Loucy (cell line): ENCODE measurements at regions not wholly inside any gene's neighbourhood (a gene's known extent, or its start where the extent isn't known, plus 50 kb on each side); places are given as distances from the start of the nearest gene placed in this dataset.

Experiments
- H2AFZ ChIP-seq: fragments of 200-600 bp; sonication (generic); 2 replicates; pipeline ENCODE4 v1.6.0; 2016; ENCODE audit warnings: antibody characterized with exemption, mild to moderate bottlenecking, low read length, moderate library complexity
- H3F3A ChIP-seq: fragments of 200-600 bp; 2 replicates; pipeline ENCODE4 v1.6.0; 2016; ENCODE audit warnings: antibody characterized with exemption, low read depth, mild to moderate bottlenecking
- H3K27me3 ChIP-seq: fragments of 200-600 bp; sonication (generic); 2 replicates; pipeline ENCODE4 v1.6.1; 2014; ENCODE audit warnings: low read length, mild to moderate bottlenecking; ENCODE audit not compliant: insufficient read depth, poor library complexity, severe bottlenecking
- H3K36me3 ChIP-seq: fragments of 200-600 bp; sonication (generic); 2 replicates; pipeline ENCODE4 v1.6.1; 2016; ENCODE audit warnings: low read length; ENCODE audit not compliant: insufficient read depth
- H3K4me1 ChIP-seq: fragments of 200-600 bp; sonication (generic); 2 replicates; pipeline ENCODE4 v1.5.1; 2014; ENCODE audit warnings: low read length, mild to moderate bottlenecking; ENCODE audit not compliant: insufficient read depth, poor library complexity, severe bottlenecking
- H3K4me2 ChIP-seq: fragments of 200-600 bp; sonication (generic); 2 replicates; pipeline ENCODE4 v1.6.0; 2014; ENCODE audit warnings: antibody characterized with exemption, low read length, low read depth, mild to moderate bottlenecking; ENCODE audit not compliant: poor library complexity, severe bottlenecking
- H3K4me3 ChIP-seq: fragments of 200-600 bp; sonication (generic); 2 replicates; pipeline ENCODE4 v1.5.1; 2014; ENCODE audit warnings: low read length, mild to moderate bottlenecking, mixed read lengths; ENCODE audit not compliant: poor library complexity, severe bottlenecking
- H3K79me2 ChIP-seq: fragments of 200-600 bp; sonication (generic); 2 replicates; pipeline ENCODE4 v1.6.1; 2014; ENCODE audit warnings: low read length; ENCODE audit not compliant: insufficient read depth
- H3K9ac ChIP-seq: fragments of 200-600 bp; sonication (generic); 2 replicates; pipeline ENCODE4 v1.6.0; 2014; ENCODE audit warnings: mild to moderate bottlenecking, low read depth, low read length, moderate library complexity; ENCODE audit not compliant: poor library complexity, severe bottlenecking
- H3K9me2 ChIP-seq: fragments of 200-600 bp; sonication (generic); replicated peaks from 2 replicates; pipeline ENCODE4 v1.6.1; 2016; ENCODE audit warnings: low read depth, low read length, mixed read lengths
- H3K9me3 ChIP-seq: fragments of 200-600 bp; sonication (generic); 2 replicates; pipeline ENCODE4 v1.6.1; 2014; ENCODE audit warnings: mild to moderate bottlenecking, antibody characterized with exemption, low read length, low read depth; ENCODE audit not compliant: insufficient read depth
- H4K20me1 ChIP-seq: fragments of 200-600 bp; sonication (generic); 2 replicates; pipeline ENCODE4 v1.6.0; 2014; ENCODE audit warnings: antibody characterized with exemption, low read length, mild to moderate bottlenecking; ENCODE audit not compliant: insufficient read depth, poor library complexity, severe bottlenecking
- EZH2phosphoT487 ChIP-seq: fragments of 200-600 bp; IDR thresholded peaks from 2 replicates; pipeline ENCODE4 v1.6.1; 2018; ENCODE audit warnings: antibody characterized with exemption, mild to moderate bottlenecking, moderate library complexity, borderline replicate concordance
- TF ChIP-seq, protein P1 (sequence below): fragments of 200-600 bp; sonication (generic); conservative IDR thresholded peaks from 2 replicates; pipeline ENCODE4 v1.5.1; 2014; ENCODE audit warnings: mild to moderate bottlenecking, antibody characterized with exemption, low read length

DNA sequence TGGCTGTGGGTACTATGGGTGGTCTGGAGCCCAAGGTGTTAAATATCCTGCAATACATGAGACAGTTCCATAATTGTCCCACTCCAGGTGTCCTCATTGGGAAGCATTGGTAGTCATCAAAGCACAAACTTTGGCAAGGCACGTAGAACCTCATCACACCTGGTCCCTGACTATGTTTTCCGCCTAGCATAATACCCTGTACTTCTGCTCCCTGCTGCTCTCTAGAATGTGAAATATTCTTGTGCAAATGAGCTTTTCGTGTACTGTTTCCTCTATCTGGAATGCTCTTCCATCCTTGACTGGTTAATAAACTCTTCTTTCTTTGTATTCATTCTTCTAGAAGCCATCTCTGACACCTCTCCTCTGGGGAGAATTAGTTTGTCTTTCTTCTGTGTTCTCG lies 103.2 kb downstream of the EBLN2 start:
- TF ChIP-seq, protein P1, sequence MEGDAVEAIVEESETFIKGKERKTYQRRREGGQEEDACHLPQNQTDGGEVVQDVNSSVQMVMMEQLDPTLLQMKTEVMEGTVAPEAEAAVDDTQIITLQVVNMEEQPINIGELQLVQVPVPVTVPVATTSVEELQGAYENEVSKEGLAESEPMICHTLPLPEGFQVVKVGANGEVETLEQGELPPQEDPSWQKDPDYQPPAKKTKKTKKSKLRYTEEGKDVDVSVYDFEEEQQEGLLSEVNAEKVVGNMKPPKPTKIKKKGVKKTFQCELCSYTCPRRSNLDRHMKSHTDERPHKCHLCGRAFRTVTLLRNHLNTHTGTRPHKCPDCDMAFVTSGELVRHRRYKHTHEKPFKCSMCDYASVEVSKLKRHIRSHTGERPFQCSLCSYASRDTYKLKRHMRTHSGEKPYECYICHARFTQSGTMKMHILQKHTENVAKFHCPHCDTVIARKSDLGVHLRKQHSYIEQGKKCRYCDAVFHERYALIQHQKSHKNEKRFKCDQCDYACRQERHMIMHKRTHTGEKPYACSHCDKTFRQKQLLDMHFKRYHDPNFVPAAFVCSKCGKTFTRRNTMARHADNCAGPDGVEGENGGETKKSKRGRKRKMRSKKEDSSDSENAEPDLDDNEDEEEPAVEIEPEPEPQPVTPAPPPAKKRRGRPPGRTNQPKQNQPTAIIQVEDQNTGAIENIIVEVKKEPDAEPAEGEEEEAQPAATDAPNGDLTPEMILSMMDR, result no peak
- no peak for TF ChIP-seq EZH2phosphoT487
- Histone ChIP-seq H3K4me2 (no peak overlapping the region), H4K20me1 (no peaks in the 10 kb centered on the region), H3K4me1 (no peaks in the 10 kb centered on the region), H3K4me3 (no peak overlapping the region), H3K9me3 (no peaks in the 10 kb centered on the region), H3K36me3 (no peaks in the 10 kb centered on the region), H3K79me2 (no peaks in the 10 kb centered on the region), H3K27me3 (no peaks in the 10 kb centered on the region), H2AFZ (no peak overlapping the region), H3K9me2 (no peaks in the 10 kb centered on the region), H3K9ac (no peak overlapping the region), H3F3A (no peaks in the 10 kb centered on the region)

DNA sequence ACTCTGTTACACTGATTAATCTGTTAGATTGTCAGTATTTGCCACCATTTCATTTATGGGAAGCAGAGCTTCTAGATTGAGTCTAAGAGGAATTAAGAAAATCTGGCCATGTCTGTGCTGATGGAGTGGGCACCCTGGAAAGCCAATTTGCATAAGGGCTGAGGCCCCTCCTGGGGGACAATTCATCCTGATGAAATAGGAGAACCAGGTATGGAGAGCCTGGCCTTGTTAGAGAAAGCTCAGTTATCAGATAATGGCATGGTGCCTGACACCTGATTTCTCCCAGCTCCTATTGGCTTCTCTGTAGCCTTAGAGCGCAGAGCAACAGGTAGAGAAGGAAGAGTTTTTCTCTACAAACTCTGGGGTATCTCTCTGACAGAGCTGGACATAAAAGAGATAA lies 114.2 kb downstream of the EBLN2 start:
- H3F3A ChIP-seq, result no peaks in the 10 kb centered on the region
- H3K36me3 ChIP-seq, result no peaks in the 10 kb centered on the region
- H3K4me2 ChIP-seq, result no peak overlapping the region
- H4K20me1 ChIP-seq, result no peaks in the 10 kb centered on the region
- TF ChIP-seq, protein P1, result no peak
- no peak for TF ChIP-seq EZH2phosphoT487
- H3K4me3 ChIP-seq, result no peak overlapping the region
- no peak overlapping the region for H2AFZ ChIP-seq
- no peaks in the 10 kb centered on the region for H3K27me3 ChIP-seq
- no peaks in the 10 kb centered on the region for H3K4me1 ChIP-seq
- no peaks in the 10 kb centered on the region for H3K9me2 ChIP-seq
- H3K79me2 ChIP-seq, result no peaks in the 10 kb centered on the region
- H3K9me3 ChIP-seq, result no peaks in the 10 kb centered on the region
- H3K9ac ChIP-seq, result no peak overlapping the region

DNA sequence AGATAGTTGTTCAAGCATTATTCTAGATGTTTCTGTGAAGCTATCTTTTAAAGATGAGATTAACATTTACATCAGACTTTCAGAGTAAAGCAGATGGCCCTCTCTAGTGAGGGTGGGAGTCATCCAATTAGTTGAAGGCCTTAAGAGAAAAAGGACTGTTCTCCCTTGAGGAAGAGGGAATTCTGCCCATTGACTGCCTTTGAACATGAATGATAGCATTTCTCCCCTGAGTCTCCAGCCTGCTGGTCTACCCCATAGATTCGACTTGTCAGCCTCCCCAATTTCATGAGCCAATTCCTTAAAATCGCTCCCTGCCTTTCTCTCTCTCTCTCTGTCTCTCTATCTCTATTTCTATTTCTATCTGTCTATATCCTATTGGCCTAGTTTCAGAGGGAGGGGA lies 115.5 kb downstream of the EBLN2 start:
- Histone ChIP-seq H3K36me3 (no peaks in the 10 kb centered on the region), H3K4me1 (no peaks in the 10 kb centered on the region), H3K9ac (no peak overlapping the region), H3K4me2 (no peak overlapping the region), H3K9me2 (no peaks in the 10 kb centered on the region), H2AFZ (no peak overlapping the region), H3K9me3 (no peaks in the 10 kb centered on the region), H3K79me2 (no peaks in the 10 kb centered on the region), H3K4me3 (no peak overlapping the region), H4K20me1 (no peaks in the 10 kb centered on the region), H3K27me3 (no peaks in the 10 kb centered on the region), H3F3A (no peaks in the 10 kb centered on the region)
- TF ChIP-seq EZH2phosphoT487, result no peak
- TF ChIP-seq, protein P1, result no peak
